Activated T-helper 17 cell treated with anti-CD3 and anti-CD28 coated beads, Interleukin-2, amount 50 U/mL, for 72 hours (primary cell): ENCODE measurements at regions not wholly inside any gene's neighbourhood (a gene's known extent, or its start where the extent isn't known, plus 50 kb on each side); places are given as distances from the start of the nearest gene placed in this dataset.

Experiments
- ATAC-seq: fragments of 150-1000 bp; cut with Tn5 transposase; replicated peaks from 2 replicates; pipeline ENCODE4 v1.10.0; 2021; ENCODE audit warnings: mild to moderate bottlenecking, moderate library complexity
- H3K27ac Mint-ChIP-seq: one replicate; pipeline ENCODE4 v1.8.0; 2022; ENCODE audit warnings: mixed read lengths
- H3K27me3 Mint-ChIP-seq: one replicate; pipeline ENCODE4 v1.8.0; 2022; ENCODE audit warnings: mixed read lengths
- H3K36me3 Mint-ChIP-seq: one replicate; pipeline ENCODE4 v1.8.0; 2022; ENCODE audit warnings: low read depth, mild to moderate bottlenecking, mixed read lengths
- H3K4me1 Mint-ChIP-seq: one replicate; pipeline ENCODE4 v1.8.0; 2022; ENCODE audit warnings: mixed read lengths
- H3K4me3 Mint-ChIP-seq: one replicate; pipeline ENCODE4 v1.8.0; 2022; ENCODE audit warnings: mild to moderate bottlenecking, mixed read lengths
- H3K9me3 Mint-ChIP-seq: one replicate; pipeline ENCODE4 v1.8.0; 2022; ENCODE audit warnings: mixed read lengths

- H3K27ac Mint-ChIP-seq: no peak overlapping the region
- H3K4me3 Mint-ChIP-seq: no peak overlapping the region
- no peaks in the 10 kb centered on the region for H3K9me3 Mint-ChIP-seq
- no peaks in the 10 kb centered on the region for H3K36me3 Mint-ChIP-seq
- H3K27me3 Mint-ChIP-seq: no peaks in the 10 kb centered on the region
- H3K4me1 Mint-ChIP-seq: no peaks in the 10 kb centered on the region
- no peak for ATAC-seq
These were observed 276.8 kb upstream of the FANCL start for GRCh38 chr2:58517881-58518280.

GRCh38 chr2:58516695-58517094 lies 275.6 kb upstream of the FANCL start:
- no peak overlapping the region for H3K4me3 Mint-ChIP-seq
- H3K36me3 Mint-ChIP-seq: no peaks in the 10 kb centered on the region
- no peak overlapping the region for H3K27ac Mint-ChIP-seq
- H3K27me3 Mint-ChIP-seq: no peaks in the 10 kb centered on the region
- no peaks in the 10 kb centered on the region for H3K9me3 Mint-ChIP-seq
- no peak for ATAC-seq
- no peaks in the 10 kb centered on the region for H3K4me1 Mint-ChIP-seq

GRCh38 chr2:58515827-58516573 lies 274.9 kb upstream of the FANCL start:
- Mint-ChIP-seq H3K9me3 (no peaks in the 10 kb centered on the region), H3K27ac (no peak overlapping the region), H3K4me3 (no peak overlapping the region), H3K4me1 (no peaks in the 10 kb centered on the region), H3K36me3 (no peaks in the 10 kb centered on the region), H3K27me3 (no peaks in the 10 kb centered on the region)
- ATAC-seq: no peak

GRCh38 chr2:58514252-58514651 lies 273.1 kb upstream of the FANCL start:
- H3K27me3 Mint-ChIP-seq: peaks cover 5% of the 10 kb centered on the region
- H3K4me1 Mint-ChIP-seq: no peaks in the 10 kb centered on the region
- ATAC-seq: no peak

GRCh38 chr2:58512878-58513277 lies 271.8 kb upstream of the FANCL start:
- no peaks in the 10 kb centered on the region for H3K9me3 Mint-ChIP-seq
- no peak for ATAC-seq
- H3K36me3 Mint-ChIP-seq: no peaks in the 10 kb centered on the region
- H3K27me3 Mint-ChIP-seq: peaks cover 9% of the 10 kb centered on the region
- no peaks in the 10 kb centered on the region for H3K4me1 Mint-ChIP-seq
- H3K27ac Mint-ChIP-seq: no peak overlapping the region
- H3K4me3 Mint-ChIP-seq: no peak overlapping the region

More at GRCh38 chr2:58514252-58514651, 273.1 kb upstream of the FANCL start:
- Mint-ChIP-seq H3K36me3 (no peaks in the 10 kb centered on the region), H3K9me3 (no peaks in the 10 kb centered on the region), H3K4me3 (no peak overlapping the region), H3K27ac (no peak overlapping the region)

- no peaks in the 10 kb centered on the region for H3K4me1 Mint-ChIP-seq
- no peaks in the 10 kb centered on the region for H3K36me3 Mint-ChIP-seq
- no peaks in the 10 kb centered on the region for H3K9me3 Mint-ChIP-seq
- ATAC-seq: no peak
- H3K27ac Mint-ChIP-seq: no peak overlapping the region
- peaks cover 9% of the 10 kb centered on the region for H3K27me3 Mint-ChIP-seq
- no peak overlapping the region for H3K4me3 Mint-ChIP-seq
These were observed 266.9 kb upstream of the FANCL start for GRCh38 chr2:58508006-58508405.

GRCh38 chr2:58503918-58504317 lies 262.8 kb upstream of the FANCL start:
- Mint-ChIP-seq H3K36me3 (no peaks in the 10 kb centered on the region), H3K4me3 (no peak overlapping the region), H3K9me3 (no peaks in the 10 kb centered on the region), H3K27me3 (peaks cover 7% of the 10 kb centered on the region), H3K4me1 (no peaks in the 10 kb centered on the region), H3K27ac (no peak overlapping the region)
- no peak for ATAC-seq

GRCh38 chr2:58502931-58503330 lies 261.8 kb upstream of the FANCL start:
- peaks cover 7% of the 10 kb centered on the region for H3K27me3 Mint-ChIP-seq
- no peak for ATAC-seq
- H3K9me3 Mint-ChIP-seq: no peaks in the 10 kb centered on the region
- H3K36me3 Mint-ChIP-seq: no peaks in the 10 kb centered on the region
- H3K4me3 Mint-ChIP-seq: no peak overlapping the region
- no peaks in the 10 kb centered on the region for H3K4me1 Mint-ChIP-seq
- no peak overlapping the region for H3K27ac Mint-ChIP-seq

GRCh38 chr2:58501371-58502160 lies 260.4 kb upstream of the FANCL start:
- no peak overlapping the region for H3K27ac Mint-ChIP-seq
- peaks cover 10% of the 10 kb centered on the region for H3K27me3 Mint-ChIP-seq
- no peaks in the 10 kb centered on the region for H3K36me3 Mint-ChIP-seq
- H3K4me3 Mint-ChIP-seq: no peak overlapping the region
- no peak for ATAC-seq
- H3K4me1 Mint-ChIP-seq: no peaks in the 10 kb centered on the region
- no peaks in the 10 kb centered on the region for H3K9me3 Mint-ChIP-seq

GRCh38 chr2:58497168-58497567 lies 256.0 kb upstream of the FANCL start:
- no peak overlapping the region for H3K27ac Mint-ChIP-seq
- peaks cover 6% of the 10 kb centered on the region for H3K27me3 Mint-ChIP-seq
- no peak overlapping the region for H3K4me3 Mint-ChIP-seq
- H3K4me1 Mint-ChIP-seq: no peaks in the 10 kb centered on the region
- no peaks in the 10 kb centered on the region for H3K36me3 Mint-ChIP-seq
- ATAC-seq: no peak
- H3K9me3 Mint-ChIP-seq: no peaks in the 10 kb centered on the region

GRCh38 chr2:58495806-58496205 lies 254.7 kb upstream of the FANCL start:
- Mint-ChIP-seq H3K27ac (no peak overlapping the region), H3K9me3 (no peaks in the 10 kb centered on the region), H3K36me3 (no peaks in the 10 kb centered on the region), H3K4me3 (no peak overlapping the region), H3K4me1 (no peaks in the 10 kb centered on the region), H3K27me3 (peaks cover 4% of the 10 kb centered on the region)
- ATAC-seq: no peak

- Mint-ChIP-seq H3K27ac (no peak overlapping the region), H3K9me3 (no peaks in the 10 kb centered on the region)
These were observed 253.0 kb upstream of the FANCL start for GRCh38 chr2:58494071-58494501.

GRCh38 chr2:58484629-58485028 lies 243.5 kb upstream of the FANCL start:
- H3K36me3 Mint-ChIP-seq: no peaks in the 10 kb centered on the region
- H3K27ac Mint-ChIP-seq: no peak overlapping the region
- H3K4me1 Mint-ChIP-seq: no peaks in the 10 kb centered on the region
- no peak overlapping the region for H3K4me3 Mint-ChIP-seq
- H3K9me3 Mint-ChIP-seq: peaks cover 4% of the 10 kb centered on the region
- peaks cover 21% of the 10 kb centered on the region for H3K27me3 Mint-ChIP-seq
- ATAC-seq: no peak

More at GRCh38 chr2:58494071-58494501, 253.0 kb upstream of the FANCL start:
- no peak for ATAC-seq
- Mint-ChIP-seq H3K36me3 (no peaks in the 10 kb centered on the region), H3K4me1 (no peaks in the 10 kb centered on the region), H3K27me3 (peaks cover 4% of the 10 kb centered on the region), H3K4me3 (no peak overlapping the region)

- Mint-ChIP-seq H3K27me3 (peaks cover 21% of the 10 kb centered on the region), H3K4me3 (no peak overlapping the region), H3K27ac (no peak overlapping the region), H3K9me3 (peaks cover 4% of the 10 kb centered on the region), H3K4me1 (no peaks in the 10 kb centered on the region), H3K36me3 (no peaks in the 10 kb centered on the region)
- ATAC-seq: no peak
These were observed 243.1 kb upstream of the FANCL start for GRCh38 chr2:58484221-58484620.

GRCh38 chr2:58483307-58483706 lies 242.2 kb upstream of the FANCL start:
- Mint-ChIP-seq H3K4me3 (no peak overlapping the region), H3K27me3 (peaks cover 25% of the 10 kb centered on the region), H3K27ac (no peak overlapping the region), H3K9me3 (peaks cover 4% of the 10 kb centered on the region), H3K36me3 (no peaks in the 10 kb centered on the region), H3K4me1 (no peaks in the 10 kb centered on the region)
- ATAC-seq: no peak
